HG02973 (cell line): ENCODE measurements at regions not wholly inside any gene's neighbourhood (a gene's known extent, or its start where the extent isn't known, plus 50 kb on each side); places are given as distances from the start of the nearest gene placed in this dataset.

Experiments
- ATAC-seq: cut with Tn5 transposase; IDR thresholded peaks from one replicate; pipeline ENCODE4 v1.9.1; 2021; ENCODE audit warnings: moderate library complexity; ENCODE audit not compliant: unreplicated experiment

GRCh38 chr2:192854706-192855105 is 660.0 kb upstream of the TMEFF2 start:
- ATAC-seq = no peak

- ATAC-seq = no peak
Observed at GRCh38 chr2:192854031-192854430, 659.3 kb upstream of the TMEFF2 start.

GRCh38 chr2:192828947-192829346 is 634.2 kb upstream of the TMEFF2 start:
- ATAC-seq = no peak

GRCh38 chr2:192828175-192828574 is 633.4 kb upstream of the TMEFF2 start:
- ATAC-seq = no peak

GRCh38 chr2:192827735-192828134 is 633.0 kb upstream of the TMEFF2 start:
- no peak for ATAC-seq

- ATAC-seq = no peak
Observed at GRCh38 chr2:192814376-192814775, 619.6 kb upstream of the TMEFF2 start.

- no peak for ATAC-seq
Observed at GRCh38 chr2:192813341-192813740, 618.6 kb upstream of the TMEFF2 start.

- ATAC-seq = no peak
Observed at GRCh38 chr2:192809173-192809572, 614.4 kb upstream of the TMEFF2 start.

GRCh38 chr2:192783643-192784042 is 588.9 kb upstream of the TMEFF2 start:
- ATAC-seq = no peak

GRCh38 chr2:192775459-192776262 is 580.9 kb upstream of the TMEFF2 start:
- no peak for ATAC-seq

GRCh38 chr2:192775011-192775410 is 580.3 kb upstream of the TMEFF2 start:
- ATAC-seq = no peak

GRCh38 chr2:192773044-192773443 is 578.3 kb upstream of the TMEFF2 start:
- ATAC-seq = no peak

GRCh38 chr2:192749611-192750200 is 555.0 kb upstream of the TMEFF2 start:
- ATAC-seq = no peak

- ATAC-seq = no peak
Observed at GRCh38 chr2:192741889-192742288, 547.2 kb upstream of the TMEFF2 start.

GRCh38 chr2:192735447-192735846 is 540.7 kb upstream of the TMEFF2 start:
- ATAC-seq = no peak

- no peak for ATAC-seq
Observed at GRCh38 chr2:192729369-192729768, 534.6 kb upstream of the TMEFF2 start.

GRCh38 chr2:192725991-192726390 is 531.3 kb upstream of the TMEFF2 start:
- no peak for ATAC-seq

GRCh38 chr2:192719629-192720028 is 524.9 kb upstream of the TMEFF2 start:
- ATAC-seq = no peak

- ATAC-seq = no peak
Observed at GRCh38 chr2:192718340-192718739, 523.6 kb upstream of the TMEFF2 start.

GRCh38 chr2:192700934-192701333 is 506.2 kb upstream of the TMEFF2 start:
- ATAC-seq = no peak

GRCh38 chr2:192697880-192698279 is 503.1 kb upstream of the TMEFF2 start:
- ATAC-seq = no peak

- no peak for ATAC-seq
Observed at GRCh38 chr2:192696857-192697256, 502.1 kb upstream of the TMEFF2 start.

GRCh38 chr2:192687015-192687414 is 492.3 kb upstream of the TMEFF2 start:
- no peak for ATAC-seq
